Neural progenitor cell (in vitro differentiated cells): ENCODE measurements at regions not wholly inside any gene's neighbourhood (a gene's known extent, or its start where the extent isn't known, plus 50 kb on each side); places are given as distances from the start of the nearest gene placed in this dataset.

Experiments used
- EZH2 ChIP-seq: fragments of 200-600 bp; sonication (generic); IDR thresholded peaks from 2 replicates; pipeline ENCODE4 v1.6.1; 2017; ENCODE audit warnings: antibody characterized with exemption, mild to moderate bottlenecking, moderate library complexity
- EZH2phosphoT487 ChIP-seq: fragments of 200-600 bp; sonication (generic); IDR thresholded peaks from 2 replicates; pipeline ENCODE4 v1.6.1; 2017; ENCODE audit warnings: antibody characterized with exemption
- TF ChIP-seq, protein P1 (sequence below): fragments of 200-600 bp; sonication (generic); IDR thresholded peaks from 2 replicates; pipeline ENCODE4 v1.5.1; 2017; ENCODE audit warnings: antibody characterized with exemption, mild to moderate bottlenecking

DNA sequence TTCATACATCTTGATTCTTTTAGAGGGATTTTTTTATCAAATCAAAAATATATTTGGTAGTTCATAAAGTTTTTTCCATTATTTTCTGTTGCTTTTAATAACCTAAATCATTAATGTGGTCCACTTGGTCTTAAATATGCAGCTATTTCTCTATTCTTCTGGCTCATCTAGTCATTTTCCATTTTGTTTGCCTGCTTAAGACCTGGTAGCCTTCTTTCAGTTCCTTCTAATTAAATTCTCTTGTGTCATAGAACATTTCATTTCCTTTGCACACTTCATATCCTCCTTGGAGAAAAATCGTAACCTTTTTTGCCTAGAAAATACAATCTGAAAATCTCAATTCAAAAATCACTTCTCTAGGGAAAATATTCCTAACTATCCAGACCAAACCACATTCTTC, 387.0 kb downstream of the LRFN5 start:
- TF ChIP-seq, protein P1, sequence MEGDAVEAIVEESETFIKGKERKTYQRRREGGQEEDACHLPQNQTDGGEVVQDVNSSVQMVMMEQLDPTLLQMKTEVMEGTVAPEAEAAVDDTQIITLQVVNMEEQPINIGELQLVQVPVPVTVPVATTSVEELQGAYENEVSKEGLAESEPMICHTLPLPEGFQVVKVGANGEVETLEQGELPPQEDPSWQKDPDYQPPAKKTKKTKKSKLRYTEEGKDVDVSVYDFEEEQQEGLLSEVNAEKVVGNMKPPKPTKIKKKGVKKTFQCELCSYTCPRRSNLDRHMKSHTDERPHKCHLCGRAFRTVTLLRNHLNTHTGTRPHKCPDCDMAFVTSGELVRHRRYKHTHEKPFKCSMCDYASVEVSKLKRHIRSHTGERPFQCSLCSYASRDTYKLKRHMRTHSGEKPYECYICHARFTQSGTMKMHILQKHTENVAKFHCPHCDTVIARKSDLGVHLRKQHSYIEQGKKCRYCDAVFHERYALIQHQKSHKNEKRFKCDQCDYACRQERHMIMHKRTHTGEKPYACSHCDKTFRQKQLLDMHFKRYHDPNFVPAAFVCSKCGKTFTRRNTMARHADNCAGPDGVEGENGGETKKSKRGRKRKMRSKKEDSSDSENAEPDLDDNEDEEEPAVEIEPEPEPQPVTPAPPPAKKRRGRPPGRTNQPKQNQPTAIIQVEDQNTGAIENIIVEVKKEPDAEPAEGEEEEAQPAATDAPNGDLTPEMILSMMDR = no peak
- TF ChIP-seq EZH2phosphoT487 (no peak), EZH2 (no peak)
